ENCODE measurements at regions not wholly inside any gene's neighbourhood (a gene's known extent, or its start where the extent isn't known, plus 50 kb on each side); places are given as distances from the start of the nearest gene placed in this dataset.
"Not testable (repeated sequence)": the region's sequence is repeated elsewhere in the genome, so short reads cannot be mapped to it uniquely, and the experiment has no call there.

DNA sequence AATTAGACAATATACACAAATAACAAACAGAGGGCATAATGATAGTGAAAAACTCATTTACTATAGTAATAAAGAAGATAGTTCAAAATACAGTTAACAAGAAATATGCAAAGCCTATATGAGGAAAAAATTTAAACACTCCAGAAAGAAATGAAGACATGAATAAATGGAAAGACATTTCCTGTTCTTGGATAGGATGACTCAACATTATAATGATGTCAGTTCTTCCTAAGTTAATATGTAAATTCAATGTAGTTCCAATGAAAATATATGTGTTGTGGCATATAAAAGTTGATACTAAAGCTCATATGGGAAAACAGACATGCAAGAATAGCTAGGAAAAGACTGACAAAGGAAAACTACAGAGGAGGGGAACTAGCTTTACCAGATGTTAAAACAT is 63.5 kb downstream of the SYT15B start:
- TF ChIP-seq FOXK2 (IDR thresholded peaks at IDR 0.05); BHLHE40 (IDR thresholded peaks at IDR 0.05; ENCODE audit: borderline replicate concordance); SUZ12 (IDR thresholded peaks at IDR 0.05); FOXA1 (IDR thresholded peaks at IDR 0.05); ZNF384 (IDR thresholded peaks at IDR 0.05); FOXM1 (IDR thresholded peaks at IDR 0.05; ENCODE audit: borderline replicate concordance); ARNT (IDR thresholded peaks at IDR 0.05); SP1 (IDR thresholded peaks at IDR 0.05); NFRKB (IDR thresholded peaks at IDR 0.05); HDGF (IDR thresholded peaks at IDR 0.05; ENCODE audit: borderline replicate concordance); CTBP1 (IDR thresholded peaks at IDR 0.05; ENCODE audit: borderline replicate concordance); ELF4 (IDR thresholded peaks at IDR 0.05); L3MBTL2 (conservative IDR thresholded peaks at IDR 0.05): not testable (repeated sequence)
- TF ChIP-seq, protein P1, sequence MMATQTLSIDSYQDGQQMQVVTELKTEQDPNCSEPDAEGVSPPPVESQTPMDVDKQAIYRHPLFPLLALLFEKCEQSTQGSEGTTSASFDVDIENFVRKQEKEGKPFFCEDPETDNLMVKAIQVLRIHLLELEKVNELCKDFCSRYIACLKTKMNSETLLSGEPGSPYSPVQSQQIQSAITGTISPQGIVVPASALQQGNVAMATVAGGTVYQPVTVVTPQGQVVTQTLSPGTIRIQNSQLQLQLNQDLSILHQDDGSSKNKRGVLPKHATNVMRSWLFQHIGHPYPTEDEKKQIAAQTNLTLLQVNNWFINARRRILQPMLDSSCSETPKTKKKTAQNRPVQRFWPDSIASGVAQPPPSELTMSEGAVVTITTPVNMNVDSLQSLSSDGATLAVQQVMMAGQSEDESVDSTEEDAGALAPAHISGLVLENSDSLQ (IDR thresholded peaks at IDR 0.05): not testable (repeated sequence)
